Stimulated activated CD4-positive, alpha-beta T cell treated with anti-CD3 and anti-CD28 coated beads, Interleukin-15, amount 100 ng/mL, for 1 hour (primary cell): ENCODE measurements at regions not wholly inside any gene's neighbourhood (a gene's known extent, or its start where the extent isn't known, plus 50 kb on each side); places are given as distances from the start of the nearest gene placed in this dataset.

Experiments used
- DNase-seq, 2 donors: peaks; one replicate each; pipeline ENCODE4 v3.0.0-alpha.2; 2020; ENCODE audit warnings: low read depth in 1 of 2, low spot score in 1 of 2

- no peak for DNase-seq
These were observed 161.8 kb upstream of the SERP2 start for GRCh38 chr13:44211704-44212346.

GRCh38 chr13:44212633-44213396 is 160.8 kb upstream of the SERP2 start:
- no peak for DNase-seq

- DNase-seq = no peak
These were observed 155.0 kb upstream of the SERP2 start for GRCh38 chr13:44218501-44219240.

- no peak for DNase-seq
These were observed 153.8 kb upstream of the SERP2 start for GRCh38 chr13:44219577-44220548.

- DNase-seq = no peak
These were observed 152.7 kb upstream of the SERP2 start for GRCh38 chr13:44220948-44221347.

- no peak for DNase-seq
These were observed 152.0 kb upstream of the SERP2 start for GRCh38 chr13:44221657-44222056.

GRCh38 chr13:44223770-44224444 is 149.7 kb upstream of the SERP2 start:
- no peak for DNase-seq

GRCh38 chr13:44224450-44225149 is 149.0 kb upstream of the SERP2 start:
- DNase-seq = no peak

- no peak for DNase-seq
These were observed 144.1 kb upstream of the SERP2 start for GRCh38 chr13:44229371-44230030.

- DNase-seq = no peak
These were observed 143.6 kb upstream of the SERP2 start for GRCh38 chr13:44230071-44230470.

- no peak for DNase-seq
These were observed 142.9 kb upstream of the SERP2 start for GRCh38 chr13:44230736-44231135.

GRCh38 chr13:44231786-44232516 is 141.7 kb upstream of the SERP2 start:
- no peak for DNase-seq

- no peak for DNase-seq
These were observed 140.8 kb upstream of the SERP2 start for GRCh38 chr13:44232774-44233173.

- no peak for DNase-seq
These were observed 139.1 kb upstream of the SERP2 start for GRCh38 chr13:44234566-44234965.

- DNase-seq = no peak
These were observed 137.3 kb upstream of the SERP2 start for GRCh38 chr13:44236370-44236769.

- DNase-seq = no peak
These were observed 136.8 kb upstream of the SERP2 start for GRCh38 chr13:44236801-44237207.

- no peak for DNase-seq
These were observed 136.3 kb upstream of the SERP2 start for GRCh38 chr13:44237276-44237767.

- DNase-seq = no peak
These were observed 135.7 kb upstream of the SERP2 start for GRCh38 chr13:44237881-44238421.
